ENCODE measurements at regions not wholly inside any gene's neighbourhood (a gene's known extent, or its start where the extent isn't known, plus 50 kb on each side); places are given as distances from the start of the nearest gene placed in this dataset.
A peak's percentile ranks its signal among the peaks of the same experiment; 100 is the strongest.

DNA sequence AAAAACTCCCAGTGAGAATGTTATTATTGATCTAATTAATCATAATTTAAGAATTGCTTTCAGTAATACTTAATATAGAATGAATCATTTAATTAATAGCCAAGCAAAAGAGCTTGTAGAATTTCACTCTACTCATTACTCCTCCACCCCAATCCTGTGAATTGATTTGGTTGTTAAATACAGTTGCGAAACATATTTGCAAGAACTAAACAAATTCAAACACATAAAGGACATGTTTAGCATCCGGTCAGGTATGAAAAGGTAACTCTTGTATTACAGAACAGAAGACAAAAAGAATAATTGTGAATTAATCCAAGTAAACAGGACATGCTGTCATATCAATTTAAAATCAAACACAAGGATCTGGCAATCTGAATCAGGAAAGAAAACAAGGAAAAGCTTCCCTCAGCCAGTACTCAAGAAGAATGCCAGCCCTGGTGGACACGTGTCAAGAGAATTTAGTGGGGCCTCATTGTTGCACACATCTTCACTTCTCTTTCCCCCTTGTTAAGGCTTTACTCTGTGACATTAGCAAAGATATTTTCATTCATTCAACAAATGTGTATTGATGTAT is 89.4 kb upstream of the SLC12A2 start (continued):
- TF ChIP-seq EZH2phosphoT487 (IDR thresholded peaks at IDR 0.05; ENCODE audit: borderline replicate concordance, low read depth) = no peak
- no peak for TF ChIP-seq CTCF (IDR thresholded peaks at IDR 0.05)

DNA sequence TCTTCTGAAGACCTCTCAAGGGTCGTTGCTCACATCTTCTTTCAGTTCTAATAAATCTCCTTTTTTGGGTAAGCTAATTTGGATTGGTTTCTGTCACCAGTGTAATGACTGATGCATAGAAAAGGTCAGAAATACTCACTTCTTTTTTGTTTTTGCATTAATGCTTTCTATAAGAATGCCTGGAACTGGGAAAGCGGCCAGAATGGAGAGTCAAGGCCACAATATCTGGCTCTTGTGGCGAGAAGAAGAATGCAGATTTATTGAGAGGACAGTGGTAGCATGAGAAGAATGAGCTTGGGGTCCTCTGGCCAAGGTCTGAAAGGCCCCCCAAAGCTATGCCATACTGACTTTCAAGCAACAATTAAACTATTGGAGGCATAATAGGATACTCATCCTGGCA is 88.0 kb upstream of the SLC12A2 start:
- Histone ChIP-seq H3K27me3 (ENCODE audit: insufficient read depth) (no peaks in the 10 kb centered on the region), H3K4me2 (no peak overlapping the region), H3K9me2 (no peaks in the 10 kb centered on the region), H3F3A (replicated peaks; ENCODE audit: insufficient read depth) (no peaks in the 10 kb centered on the region), H3K4me1 (ENCODE audit: control insufficient read depth in 1 of 2, insufficient read depth in 2 of 2, low read depth in 1 of 2, low read length in 1 of 2) (no peaks in the 10 kb centered on the region), H3K27ac (ENCODE audit: low read depth in 2 of 2, low read length in 1 of 2) (no peak overlapping the region), H4K20me1 (ENCODE audit: insufficient read depth) (no peaks in the 10 kb centered on the region), H3K4me3 (ENCODE audit: low read depth in 2 of 2, low read length in 1 of 2) (no peak overlapping the region), H3K9me3 (no peaks in the 10 kb centered on the region), H3K9ac (no peak overlapping the region), H2AFZ (ENCODE audit: low read depth) (no peak overlapping the region), H3K36me3 (replicated peaks in 1 of 2; ENCODE audit: control insufficient read depth in 1 of 2, insufficient read depth in 2 of 2, low read length in 1 of 2) (no peaks in the 10 kb centered on the region), H3K79me2 (ENCODE audit: insufficient read depth) (no peaks in the 10 kb centered on the region)
- POLR2A ChIA-PET = no interaction called here
- no peak for DNase-seq
- TF ChIP-seq, protein P1, sequence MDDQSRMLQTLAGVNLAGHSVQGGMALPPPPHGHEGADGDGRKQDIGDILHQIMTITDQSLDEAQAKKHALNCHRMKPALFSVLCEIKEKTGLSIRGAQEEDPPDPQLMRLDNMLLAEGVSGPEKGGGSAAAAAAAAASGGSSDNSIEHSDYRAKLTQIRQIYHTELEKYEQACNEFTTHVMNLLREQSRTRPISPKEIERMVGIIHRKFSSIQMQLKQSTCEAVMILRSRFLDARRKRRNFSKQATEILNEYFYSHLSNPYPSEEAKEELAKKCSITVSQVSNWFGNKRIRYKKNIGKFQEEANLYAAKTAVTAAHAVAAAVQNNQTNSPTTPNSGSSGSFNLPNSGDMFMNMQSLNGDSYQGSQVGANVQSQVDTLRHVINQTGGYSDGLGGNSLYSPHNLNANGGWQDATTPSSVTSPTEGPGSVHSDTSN (IDR thresholded peaks at IDR 0.05) = peak; percentile 10; the same call in 1 of the 2 replicates
- TF ChIP-seq TAF1 (IDR thresholded peaks at IDR 0.05; ENCODE audit: borderline replicate concordance, low read depth, low read length) (no peak), FOSL2 (IDR thresholded peaks at IDR 0.05; ENCODE audit: borderline replicate concordance, low read depth) (no peak), EP300 (IDR thresholded peaks at IDR 0.05; ENCODE audit: borderline replicate concordance in 1 of 2, low read depth in 1 of 2, low read length in 1 of 2) (no peak), FOXJ3 (CRISPR knock-in tag; IDR thresholded peaks at IDR 0.05) (no peak), NFIC (IDR thresholded peaks at IDR 0.05; ENCODE audit: borderline replicate concordance) (0 out of 2 replicates have a peak, but pooled peaks have one; percentile 13), FOXM1 (IDR thresholded peaks at IDR 0.05; ENCODE audit: low read depth) (no peak), MEF2A (IDR thresholded peaks at IDR 0.05; ENCODE audit: borderline replicate concordance, low read depth) (no peak), RCOR1 (IDR thresholded peaks at IDR 0.05; ENCODE audit: low read length) (no peak)
- TF ChIP-seq, protein P2, sequence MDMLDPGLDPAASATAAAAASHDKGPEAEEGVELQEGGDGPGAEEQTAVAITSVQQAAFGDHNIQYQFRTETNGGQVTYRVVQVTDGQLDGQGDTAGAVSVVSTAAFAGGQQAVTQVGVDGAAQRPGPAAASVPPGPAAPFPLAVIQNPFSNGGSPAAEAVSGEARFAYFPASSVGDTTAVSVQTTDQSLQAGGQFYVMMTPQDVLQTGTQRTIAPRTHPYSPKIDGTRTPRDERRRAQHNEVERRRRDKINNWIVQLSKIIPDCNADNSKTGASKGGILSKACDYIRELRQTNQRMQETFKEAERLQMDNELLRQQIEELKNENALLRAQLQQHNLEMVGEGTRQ (IDR thresholded peaks at IDR 0.05; ENCODE audit: borderline replicate concordance, low read depth, low read length) = no peak
- CTCF ChIA-PET = interaction anchor here (1.0 kb wide), 1 partner anchor 33 kb away, joined by 3 read pairs; no protein-coding TSS in a partner anchor
- 83% methylated on average over 3 of the region's 3 CpGs for WGBS (ENCODE audit: low lambda C conversion rate)
